ENCODE measurements at regions not wholly inside any gene's neighbourhood (a gene's known extent, or its start where the extent isn't known, plus 50 kb on each side); places are given as distances from the start of the nearest gene placed in this dataset.

DNA sequence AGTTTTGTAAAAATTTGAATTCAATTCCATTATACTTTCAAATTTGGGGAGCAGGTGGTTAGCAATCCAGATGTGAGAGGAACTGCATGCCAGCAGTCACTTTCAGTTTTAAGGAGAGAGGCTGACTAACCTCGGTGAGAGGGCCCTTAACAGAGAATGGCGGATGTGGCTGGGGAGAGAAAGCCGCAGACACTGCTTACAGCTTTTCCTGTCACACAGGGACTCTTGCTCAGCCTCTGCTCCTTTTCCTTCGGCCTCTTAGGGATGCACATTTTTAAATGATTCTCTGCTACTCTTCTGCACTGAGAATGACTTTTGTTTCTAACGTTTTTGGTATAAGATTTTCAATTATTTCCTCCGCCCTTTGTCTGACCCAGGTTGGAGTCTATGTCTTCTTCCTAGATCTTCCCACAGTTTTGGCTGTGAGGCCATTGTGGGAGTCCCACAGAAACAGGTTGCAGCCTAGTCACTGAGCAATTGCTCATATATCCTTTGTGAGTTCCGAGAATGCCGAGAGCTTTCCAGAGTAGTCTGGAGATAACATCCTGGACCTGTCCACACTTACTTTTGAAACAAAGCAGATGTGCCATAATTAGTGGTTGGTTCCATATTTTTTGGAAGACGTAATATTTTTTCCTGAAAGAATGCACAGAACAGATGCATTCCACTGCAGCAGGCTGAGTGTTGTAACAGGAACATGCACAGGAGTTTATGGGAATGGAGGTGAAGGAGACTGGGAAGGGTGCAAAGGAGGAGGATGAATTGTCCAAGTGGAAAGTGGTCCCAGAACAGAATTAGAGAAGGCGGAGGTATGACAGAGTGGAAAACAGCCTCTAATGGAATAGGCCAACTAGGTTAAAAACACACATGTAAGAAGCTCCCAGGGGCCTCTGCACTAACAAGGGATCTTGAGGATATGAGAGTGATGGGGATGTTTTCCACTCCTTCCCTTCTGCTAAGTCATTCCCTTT, 168.0 kb upstream of the ZNF32 start:
- TF ChIP-seq GATA1 (IDR thresholded peaks at IDR 0.05; ENCODE audit: low read depth, low read length): no peak
- TF ChIP-seq POLR2A (IDR thresholded peaks at IDR 0.05; ENCODE audit: low read length): no peak
